GM12875 (cell line): ENCODE measurements at regions not wholly inside any gene's neighbourhood (a gene's known extent, or its start where the extent isn't known, plus 50 kb on each side); places are given as distances from the start of the nearest gene placed in this dataset.

ENCODE experiments used
- H3K4me3 ChIP-seq: one replicate; pipeline ENCODE4 v1.5.1; 2011; ENCODE audit warnings: low read depth, low read length, control low read depth
- CTCF ChIP-seq: IDR thresholded peaks from 2 replicates; pipeline ENCODE4 v1.5.1; 2011; ENCODE audit warnings: low read depth, mild to moderate bottlenecking, control low read depth, inconsistent platforms, low read length, moderate library complexity, borderline replicate concordance; ENCODE audit not compliant: insufficient read depth

GRCh38 chr10:76667408-76668370 is 969.9 kb downstream of the KCNMA1 start:
- no peak overlapping the region for H3K4me3 ChIP-seq
- TF ChIP-seq CTCF: no peak

GRCh38 chr10:76666891-76667290 is 970.7 kb downstream of the KCNMA1 start:
- TF ChIP-seq CTCF: no peak
- no peak overlapping the region for H3K4me3 ChIP-seq

- TF ChIP-seq CTCF: no peak
- no peak overlapping the region for H3K4me3 ChIP-seq
These were observed 972.6 kb downstream of the KCNMA1 start for GRCh38 chr10:76665029-76665428.

GRCh38 chr10:76657337-76658012 is 980.1 kb downstream of the KCNMA1 start:
- no peak for TF ChIP-seq CTCF
- H3K4me3 ChIP-seq: no peak overlapping the region

- H3K4me3 ChIP-seq: no peak overlapping the region
- TF ChIP-seq CTCF: no peak
These were observed 986.5 kb downstream of the KCNMA1 start for GRCh38 chr10:76651154-76651553.

GRCh38 chr10:76649723-76650127 is 987.9 kb downstream of the KCNMA1 start:
- TF ChIP-seq CTCF: no peak
- no peak overlapping the region for H3K4me3 ChIP-seq
